Stimulated activated CD8-positive, alpha-beta memory T cell treated with anti-CD3 and anti-CD28 coated beads, Interleukin-4, amount 100 ng/mL, for 48 hours (primary cell): ENCODE measurements at regions not wholly inside any gene's neighbourhood (a gene's known extent, or its start where the extent isn't known, plus 50 kb on each side); places are given as distances from the start of the nearest gene placed in this dataset.

ENCODE experiments used
- DNase-seq: peaks from one replicate; pipeline ENCODE4 v3.0.0-alpha.2; 2020

- no peak for DNase-seq
These were observed 261.2 kb upstream of the UBASH3B start for GRCh38 chr11:122394313-122394712.

- DNase-seq: no peak
These were observed 262.2 kb upstream of the UBASH3B start for GRCh38 chr11:122393209-122393860.

- no peak for DNase-seq
These were observed 263.0 kb upstream of the UBASH3B start for GRCh38 chr11:122392508-122392907.

GRCh38 chr11:122391049-122391448 is 264.5 kb upstream of the UBASH3B start:
- DNase-seq: no peak

DNA sequence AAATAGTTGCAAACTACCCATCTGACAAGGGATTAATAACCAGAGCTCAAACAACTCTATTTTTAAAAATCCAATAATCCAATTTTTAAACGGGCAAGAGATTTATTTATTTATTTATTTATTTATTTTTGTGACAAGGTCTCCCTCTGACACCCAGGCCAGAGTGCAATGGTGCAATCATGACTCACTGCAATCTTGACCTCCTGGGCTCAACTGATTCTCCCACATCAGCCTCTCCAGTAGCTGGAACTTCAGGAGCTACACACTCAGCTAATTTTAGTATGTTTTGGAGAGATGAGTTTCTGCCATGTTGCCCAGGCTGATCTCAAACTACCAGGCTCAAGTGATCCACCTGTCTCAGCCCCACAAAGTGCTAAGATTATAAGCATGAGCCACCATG is 267.2 kb upstream of the BLID start:
- DNase-seq: no peak

DNA sequence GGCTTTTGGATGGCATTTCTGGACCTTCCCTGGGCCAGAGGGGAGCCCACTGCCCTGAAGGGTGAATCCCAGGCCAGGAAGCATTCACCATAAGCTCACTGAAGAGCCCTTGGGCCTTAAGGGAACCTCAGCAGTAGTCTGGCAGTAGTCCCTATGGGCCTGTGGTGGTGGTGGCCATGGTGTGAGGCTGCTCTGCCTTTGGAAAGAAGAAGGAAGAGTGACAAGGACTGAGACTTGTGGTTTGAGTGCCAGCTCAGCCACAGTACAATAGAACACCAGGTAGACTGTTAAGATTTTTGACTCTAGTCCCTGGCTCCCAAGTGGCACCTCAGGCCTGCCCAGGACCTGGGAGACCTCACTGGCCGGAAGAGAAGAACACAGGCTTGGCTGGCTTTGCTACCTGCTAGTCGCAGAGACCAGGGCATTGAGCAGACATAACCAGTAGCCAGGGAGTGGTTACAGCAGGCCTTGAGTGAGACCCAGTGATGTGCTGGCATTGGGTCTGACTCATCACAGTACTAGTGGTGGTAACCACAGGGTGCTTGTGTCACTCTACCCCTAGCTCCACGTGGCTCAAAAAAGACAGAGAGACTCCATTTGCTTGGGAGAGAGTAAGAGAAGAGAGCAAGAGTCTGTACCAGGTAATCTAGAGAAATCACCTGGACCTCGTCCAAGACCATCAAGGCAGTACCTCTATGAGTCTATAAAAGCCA is 259.8 kb upstream of the BLID start:
- DNase-seq: no peak

DNA sequence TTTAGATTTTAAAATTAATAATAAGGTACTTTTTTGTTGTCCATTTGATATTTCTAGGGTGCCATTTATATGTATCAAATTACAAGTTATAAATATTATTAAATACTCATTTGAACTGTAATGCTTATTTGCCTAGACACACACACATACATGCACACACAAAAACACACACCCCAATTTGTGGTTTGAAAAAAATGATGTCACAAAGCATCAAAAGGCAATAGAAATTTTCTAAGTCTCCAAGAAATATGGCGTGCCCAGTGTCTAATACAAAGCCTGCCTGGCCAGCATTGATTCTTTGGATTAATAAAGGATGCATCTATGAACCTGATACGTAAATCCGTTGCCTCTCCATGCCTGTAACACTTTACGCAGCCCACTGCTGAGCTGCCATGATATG is 252.8 kb upstream of the BLID start:
- no peak for DNase-seq

GRCh38 chr11:122367809-122368231 is 251.8 kb upstream of the BLID start:
- no peak for DNase-seq

DNA sequence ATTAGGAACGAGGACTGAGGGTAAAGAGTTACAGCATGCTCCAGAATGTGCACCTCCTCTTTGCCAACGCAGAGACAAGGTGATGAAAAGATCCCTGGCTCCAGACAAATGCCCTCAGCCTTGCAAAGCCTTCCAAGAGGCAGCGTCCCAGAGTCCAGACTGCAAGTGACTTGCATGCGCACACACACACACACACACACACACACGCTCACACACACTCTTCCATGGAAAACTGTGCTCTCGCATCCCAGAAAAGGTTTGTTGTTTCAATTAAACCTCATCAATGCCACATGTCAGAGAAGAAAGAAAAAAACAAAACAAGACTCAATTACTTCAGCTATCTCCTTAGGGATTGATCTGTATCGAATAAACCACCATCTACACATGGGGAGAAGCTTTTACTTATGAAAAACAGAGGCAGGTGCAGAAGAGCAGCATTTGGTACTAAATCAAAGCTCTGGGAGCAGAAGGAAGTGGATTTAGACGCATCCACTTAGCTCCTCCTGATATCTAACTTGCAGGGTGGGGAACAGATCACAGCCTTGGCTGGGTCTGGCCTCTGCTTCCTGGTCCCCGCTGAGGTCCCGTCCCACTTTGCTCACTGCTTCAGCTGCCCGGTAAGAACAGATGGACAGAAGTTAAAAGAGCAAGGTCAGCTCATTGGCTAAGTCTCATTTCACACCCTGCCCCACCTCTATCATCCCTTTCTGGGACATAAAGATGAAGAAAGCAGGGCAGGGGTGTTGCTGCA is 249.8 kb upstream of the BLID start:
- no peak for DNase-seq

- DNase-seq: no peak
These were observed 247.3 kb upstream of the BLID start for GRCh38 chr11:122363296-122363695.

- no peak for DNase-seq
These were observed 246.4 kb upstream of the BLID start for GRCh38 chr11:122362381-122362780.

DNA sequence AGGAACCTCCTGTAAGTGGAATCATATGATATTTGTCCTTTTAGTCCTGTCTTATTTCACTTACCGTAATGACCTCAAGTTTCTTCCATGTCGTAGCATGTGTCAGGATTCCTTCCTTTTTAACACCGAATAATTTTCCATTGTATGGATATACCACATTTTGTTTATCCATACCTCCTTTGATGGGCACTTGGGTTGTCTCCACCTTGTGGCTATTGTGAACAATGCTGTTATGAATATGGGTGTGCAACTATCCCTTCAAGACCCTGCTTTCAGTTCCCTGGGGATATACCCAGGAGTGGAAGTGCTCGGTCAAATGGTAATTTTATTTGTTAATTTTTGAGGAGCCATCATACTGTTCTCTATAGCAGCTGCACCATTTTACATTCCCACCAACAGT is 244.9 kb upstream of the BLID start:
- no peak for DNase-seq

- no peak for DNase-seq
These were observed 243.1 kb upstream of the BLID start for GRCh38 chr11:122359081-122359571.

- no peak for DNase-seq
These were observed 242.3 kb upstream of the BLID start for GRCh38 chr11:122358292-122358691.

GRCh38 chr11:122355968-122356367 is 240.0 kb upstream of the BLID start:
- DNase-seq: no peak

GRCh38 chr11:122354025-122354697 is 238.1 kb upstream of the BLID start:
- no peak for DNase-seq

- no peak for DNase-seq
These were observed 237.5 kb upstream of the BLID start for GRCh38 chr11:122353561-122353960.

DNA sequence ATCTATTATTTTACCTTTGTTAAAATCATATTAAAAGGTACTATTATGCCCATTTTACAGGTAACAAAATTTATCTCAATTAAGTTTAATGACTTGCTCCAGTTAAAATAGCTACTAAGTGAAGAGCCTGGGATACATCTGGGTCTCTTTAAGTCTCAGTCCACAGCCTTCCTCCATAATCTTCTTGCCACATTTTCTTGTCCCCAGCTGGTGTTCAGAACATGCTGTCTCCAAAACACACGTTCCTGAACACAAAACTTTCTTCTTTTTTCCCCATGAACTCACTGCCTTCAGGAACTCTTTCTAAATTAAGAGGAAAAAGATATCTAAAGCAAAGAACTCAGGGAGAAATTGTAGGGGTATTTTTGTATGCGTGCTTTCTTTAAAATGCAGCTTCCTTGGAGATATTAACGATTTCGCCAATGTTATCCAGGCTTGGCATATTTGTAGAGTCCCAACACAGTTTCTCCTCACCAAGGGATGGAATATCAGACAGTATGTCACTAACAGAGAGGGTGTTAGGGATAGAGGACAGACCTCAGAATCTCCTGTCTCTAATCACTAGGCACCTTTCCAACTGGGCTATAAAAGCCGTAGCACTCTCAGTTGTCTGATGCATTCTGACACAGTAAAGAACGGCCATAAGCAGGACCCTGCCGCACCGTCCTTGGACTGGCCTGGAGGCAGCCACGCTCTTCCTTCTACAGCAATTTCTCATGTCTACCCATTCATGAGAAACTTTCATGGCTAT is 232.8 kb upstream of the BLID start:
- no peak for DNase-seq

GRCh38 chr11:122346006-122346405 is 230.0 kb upstream of the BLID start:
- no peak for DNase-seq

- DNase-seq: no peak
These were observed 229.6 kb upstream of the BLID start for GRCh38 chr11:122345586-122345985.

GRCh38 chr11:122344215-122344614 is 228.2 kb upstream of the BLID start:
- DNase-seq: no peak

- DNase-seq: no peak
These were observed 227.2 kb upstream of the BLID start for GRCh38 chr11:122343210-122343609.
